Esophagus squamous epithelium (tissue), 4 donors: ENCODE measurements at regions not wholly inside any gene's neighbourhood (a gene's known extent, or its start where the extent isn't known, plus 50 kb on each side); places are given as distances from the start of the nearest gene placed in this dataset.

Source experiments
- POLR2A ChIP-seq, 4 donors: fragments of 450-650 bp; IDR thresholded peaks; one replicate each; pipeline ENCODE4 v1.6.1; 2017; ENCODE audit warnings: antibody characterized with exemption in 4 of 4, mild to moderate bottlenecking in 4 of 4, moderate library complexity in 3 of 4
- TF ChIP-seq, protein P1 (sequence below), 6 experiments: fragments of 450-650 bp in 4 of 6; fragments of 200-600 bp in 2 of 6; sonication (generic) in 2 of 6; IDR thresholded peaks; one replicate each; pipeline ENCODE4 v1.5.1; 2016 to 2019; ENCODE audit warnings: antibody characterized with exemption in 6 of 6, mild to moderate bottlenecking in 4 of 6, moderate library complexity in 4 of 6

GRCh38 chr6:102411796-102412195, 1018.3 kb downstream of the GRIK2 start:
- TF ChIP-seq, protein P1, sequence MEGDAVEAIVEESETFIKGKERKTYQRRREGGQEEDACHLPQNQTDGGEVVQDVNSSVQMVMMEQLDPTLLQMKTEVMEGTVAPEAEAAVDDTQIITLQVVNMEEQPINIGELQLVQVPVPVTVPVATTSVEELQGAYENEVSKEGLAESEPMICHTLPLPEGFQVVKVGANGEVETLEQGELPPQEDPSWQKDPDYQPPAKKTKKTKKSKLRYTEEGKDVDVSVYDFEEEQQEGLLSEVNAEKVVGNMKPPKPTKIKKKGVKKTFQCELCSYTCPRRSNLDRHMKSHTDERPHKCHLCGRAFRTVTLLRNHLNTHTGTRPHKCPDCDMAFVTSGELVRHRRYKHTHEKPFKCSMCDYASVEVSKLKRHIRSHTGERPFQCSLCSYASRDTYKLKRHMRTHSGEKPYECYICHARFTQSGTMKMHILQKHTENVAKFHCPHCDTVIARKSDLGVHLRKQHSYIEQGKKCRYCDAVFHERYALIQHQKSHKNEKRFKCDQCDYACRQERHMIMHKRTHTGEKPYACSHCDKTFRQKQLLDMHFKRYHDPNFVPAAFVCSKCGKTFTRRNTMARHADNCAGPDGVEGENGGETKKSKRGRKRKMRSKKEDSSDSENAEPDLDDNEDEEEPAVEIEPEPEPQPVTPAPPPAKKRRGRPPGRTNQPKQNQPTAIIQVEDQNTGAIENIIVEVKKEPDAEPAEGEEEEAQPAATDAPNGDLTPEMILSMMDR (IDR thresholded peaks at IDR 0.05): no peak
- no peak for TF ChIP-seq POLR2A (IDR thresholded peaks at IDR 0.05)
